ENCODE measurements at regions not wholly inside any gene's neighbourhood (a gene's known extent, or its start where the extent isn't known, plus 50 kb on each side); places are given as distances from the start of the nearest gene placed in this dataset.
"Not testable (repeated sequence)": the region's sequence is repeated elsewhere in the genome, so short reads cannot be mapped to it uniquely, and the experiment has no call there.

DNA sequence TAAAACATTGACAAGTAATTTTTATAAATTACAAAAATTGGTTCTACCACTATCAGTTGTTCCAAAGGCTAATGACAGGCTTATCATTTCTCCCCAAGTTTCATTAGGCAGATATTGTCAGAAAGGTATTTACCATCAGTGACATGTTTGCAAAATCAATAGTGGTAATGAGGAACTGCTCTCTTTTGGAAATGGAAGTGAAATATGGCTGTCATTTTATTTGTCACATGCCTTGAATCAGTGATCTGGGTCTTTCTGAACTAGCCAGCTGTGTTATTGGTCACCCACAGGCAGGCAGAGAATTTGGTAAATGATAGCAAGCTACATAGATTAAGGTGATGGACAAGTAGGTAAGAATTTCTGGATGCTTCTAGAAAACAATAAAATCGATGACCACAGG, 268.0 kb upstream of the ARHGEF26 start:
- no peak for DNase-seq

DNA sequence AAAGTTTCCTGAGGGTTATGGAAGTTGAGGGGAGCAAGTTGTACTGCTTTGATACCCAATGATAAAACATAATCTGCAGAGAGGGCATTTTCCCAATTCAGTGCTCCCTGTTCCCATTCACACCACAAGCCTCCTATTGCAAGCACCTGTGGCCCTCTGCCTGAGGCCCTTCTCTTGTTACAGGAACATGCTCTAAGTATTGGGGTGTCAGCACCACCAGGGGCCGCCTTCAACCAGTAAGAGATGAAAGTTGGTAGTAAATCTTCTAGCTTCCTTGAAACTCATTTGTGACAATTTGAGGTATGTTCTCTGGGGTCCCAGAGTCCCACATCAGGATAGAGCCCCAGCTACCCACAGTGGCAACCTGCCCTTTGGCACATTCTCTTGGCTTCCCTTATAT, 265.4 kb upstream of the ARHGEF26 start:
- DNase-seq, result no peak

DNA sequence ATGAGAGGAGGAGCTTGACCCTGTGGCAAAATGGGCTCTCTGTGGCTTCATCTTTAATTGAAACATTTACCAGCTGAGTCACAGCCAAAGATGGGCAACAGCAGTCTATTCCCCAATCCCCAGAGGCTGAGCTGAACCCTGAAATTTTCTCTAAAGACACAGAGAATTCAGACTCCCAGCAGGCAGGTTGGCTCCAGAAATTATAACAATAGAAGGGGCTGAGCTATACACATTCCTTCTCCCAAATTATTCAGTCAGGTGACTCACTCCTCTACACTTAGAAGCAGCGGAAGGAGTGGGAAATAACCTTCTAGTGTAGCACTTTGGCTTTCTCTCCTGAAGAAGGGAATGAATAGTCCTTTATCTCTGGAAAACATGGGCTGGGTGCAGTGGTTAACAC, 264.3 kb upstream of the ARHGEF26 start:
- DNase-seq, result no peak

DNA sequence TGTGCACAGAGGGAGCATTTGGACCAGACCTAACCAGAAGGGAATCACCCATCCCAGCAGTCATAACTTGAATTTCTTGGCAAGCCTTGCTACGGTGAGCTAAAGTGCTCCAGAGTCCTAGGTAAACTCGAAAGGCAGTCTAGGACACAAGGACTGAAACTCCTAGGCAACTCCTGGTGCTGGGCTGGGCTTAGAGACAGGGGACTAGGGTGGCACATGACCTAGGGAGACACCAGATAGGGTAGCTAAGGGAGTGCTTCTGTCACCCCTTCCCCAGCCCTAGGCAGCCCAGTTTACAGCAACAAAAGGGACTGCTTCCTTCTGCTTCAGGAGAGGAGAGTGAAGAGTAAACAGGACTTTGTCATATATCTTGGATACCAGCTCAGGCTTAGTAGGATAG, 256.4 kb upstream of the ARHGEF26 start:
- no peak for DNase-seq

DNA sequence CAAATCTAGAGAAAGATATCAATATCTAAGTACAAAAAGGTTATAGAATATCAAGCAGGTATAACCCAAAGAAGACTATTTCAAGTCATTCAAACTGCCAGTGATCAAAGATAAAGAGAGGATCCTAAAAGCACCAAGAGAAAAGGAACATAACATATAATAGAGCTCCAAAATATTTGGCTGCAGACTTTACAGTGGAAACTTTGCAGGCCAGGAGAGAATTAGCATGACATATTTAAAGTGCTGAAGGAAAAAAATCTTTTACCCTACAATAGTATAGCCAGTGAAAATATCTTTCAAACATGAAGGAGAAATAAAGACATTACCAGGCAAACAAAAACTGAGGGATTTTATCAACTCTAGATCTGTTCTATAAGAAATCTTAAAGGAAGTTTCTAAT, 254.3 kb upstream of the ARHGEF26 start:
- DNase-seq, result no peak

DNA sequence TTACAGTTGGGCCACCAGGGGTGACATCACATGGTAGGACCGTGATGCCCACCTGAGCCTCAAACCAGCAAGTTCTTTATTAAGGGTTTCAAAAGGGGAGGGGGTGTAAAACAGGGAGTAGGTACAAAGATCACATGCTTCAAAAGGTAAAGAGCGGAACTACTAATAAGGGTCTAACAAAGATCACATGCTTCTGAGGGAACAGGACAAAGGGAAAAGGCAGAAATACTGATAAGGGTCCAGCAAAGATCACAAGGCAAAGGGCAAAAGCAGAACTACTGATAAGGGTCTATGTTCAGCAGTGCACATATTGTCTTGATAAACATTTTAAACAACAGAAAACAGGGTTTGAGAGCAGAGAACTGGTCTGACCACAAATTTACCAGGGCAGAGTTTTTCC, 246.8 kb upstream of the ARHGEF26 start:
- DNase-seq, result not testable (repeated sequence)

DNA sequence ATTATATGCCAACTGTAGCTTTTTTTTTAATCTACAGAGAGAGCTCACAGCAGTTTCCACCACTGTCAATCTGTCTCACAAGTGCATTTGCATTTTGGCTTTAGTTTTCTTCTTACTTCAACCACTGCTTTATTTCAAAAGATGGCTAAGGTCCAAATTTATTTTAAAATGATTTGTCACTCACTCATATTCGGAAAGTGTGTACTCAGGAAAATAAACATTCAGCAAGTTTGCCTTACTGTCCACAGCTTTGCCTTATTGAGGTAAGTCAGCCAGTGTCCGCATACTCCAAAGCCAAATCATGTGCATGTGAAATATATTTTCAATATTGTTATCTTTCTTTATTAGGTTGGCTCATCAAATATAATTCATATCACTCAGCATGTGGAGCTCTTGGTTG, 240.7 kb upstream of the ARHGEF26 start:
- no peak for DNase-seq

DNA sequence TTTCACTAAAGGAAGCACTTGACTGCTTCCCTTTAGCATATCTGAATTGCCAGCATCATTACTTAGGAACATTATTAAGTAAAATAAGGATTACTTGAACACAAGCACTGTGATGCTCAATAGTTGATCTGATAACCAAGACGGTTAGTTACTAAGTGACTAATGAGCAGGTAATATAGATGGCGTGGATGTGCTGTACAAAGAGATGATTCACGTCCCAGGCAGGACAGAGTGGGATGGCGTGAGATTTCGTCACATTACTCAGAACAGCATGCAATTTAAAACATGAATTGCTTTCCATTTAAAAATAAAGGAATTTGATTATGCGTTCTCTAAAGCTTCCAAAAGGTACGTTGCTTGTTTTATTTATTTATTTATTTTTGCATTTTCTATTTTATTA, 240.0 kb upstream of the ARHGEF26 start:
- no peak for DNase-seq

DNA sequence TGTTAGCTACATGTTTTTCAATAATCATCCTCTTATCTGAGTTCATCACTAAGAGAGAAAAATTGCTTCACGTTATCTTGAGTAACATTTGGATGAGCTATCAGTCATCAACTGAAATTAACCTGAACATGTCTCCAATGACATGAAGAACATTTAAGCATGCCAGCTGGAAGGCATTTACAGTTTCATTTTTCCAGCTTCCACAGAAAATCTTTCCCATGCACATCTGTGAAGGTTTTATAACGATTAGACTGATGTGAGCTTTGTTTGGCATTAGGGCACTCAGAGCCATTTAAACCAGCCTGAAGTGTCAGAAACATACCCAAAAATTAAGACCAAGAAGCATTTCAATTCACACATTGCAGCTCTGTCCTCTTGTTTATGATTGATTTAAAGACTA, 235.8 kb upstream of the ARHGEF26 start:
- DNase-seq, result no peak

DNA sequence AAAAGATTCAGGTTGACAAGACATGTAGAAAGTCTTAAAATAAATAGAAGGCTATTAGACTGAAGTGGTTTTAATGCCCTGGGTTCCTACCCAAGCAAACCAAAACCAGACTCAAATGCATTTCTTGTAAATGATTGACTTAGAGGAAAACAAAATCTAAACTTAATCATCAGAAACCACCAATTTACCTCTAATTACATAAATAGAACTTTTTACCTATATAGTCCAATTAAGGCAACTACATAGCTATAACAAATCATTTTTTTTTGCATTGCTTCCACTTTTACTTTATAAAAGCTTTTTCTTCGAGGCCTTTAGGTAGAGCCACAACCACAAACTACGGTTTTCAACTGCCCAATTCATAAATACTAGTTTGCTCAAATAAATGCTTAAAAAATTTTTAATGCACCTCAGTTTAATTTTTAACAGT, 231.3 kb upstream of the ARHGEF26 start:
- DNase-seq, result no peak

DNA sequence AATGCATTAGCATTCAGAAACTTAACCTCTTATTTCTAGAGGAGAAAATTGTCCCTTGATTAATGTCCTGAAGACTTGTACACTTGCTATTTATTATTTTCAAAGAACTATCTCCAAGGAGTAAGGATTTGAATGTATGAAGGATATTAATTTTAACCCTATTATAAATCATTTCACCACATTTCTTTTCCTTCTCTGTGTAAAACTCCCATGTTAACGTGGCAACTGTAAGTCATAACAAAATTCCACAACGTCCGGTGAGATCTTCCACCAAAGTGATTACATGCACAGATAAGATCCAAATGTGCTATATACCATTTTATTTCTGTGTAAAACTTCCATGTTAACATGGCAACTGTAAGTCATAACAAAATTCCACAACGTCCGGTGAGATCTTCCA, 229.1 kb upstream of the ARHGEF26 start:
- DNase-seq, result no peak

DNA sequence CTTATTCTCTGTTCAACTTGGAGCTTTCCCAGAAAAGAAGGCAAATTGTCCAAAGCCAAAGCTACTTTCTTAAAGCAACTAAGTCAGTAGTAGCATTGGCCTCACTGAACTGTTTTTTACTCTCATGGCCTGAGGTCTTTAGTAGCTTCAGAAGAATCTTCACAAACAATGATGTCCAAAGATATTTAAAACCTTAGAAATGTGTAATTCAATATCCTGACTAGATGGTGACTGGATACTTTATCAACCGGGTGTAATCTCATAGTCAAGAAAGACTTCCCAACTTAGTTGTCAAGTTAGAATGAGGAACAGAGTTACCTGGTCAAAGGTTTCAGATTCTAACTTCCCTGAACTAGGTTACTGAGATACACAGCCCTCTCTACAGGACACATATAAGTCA, 226.3 kb upstream of the ARHGEF26 start:
- DNase-seq, result no peak

DNA sequence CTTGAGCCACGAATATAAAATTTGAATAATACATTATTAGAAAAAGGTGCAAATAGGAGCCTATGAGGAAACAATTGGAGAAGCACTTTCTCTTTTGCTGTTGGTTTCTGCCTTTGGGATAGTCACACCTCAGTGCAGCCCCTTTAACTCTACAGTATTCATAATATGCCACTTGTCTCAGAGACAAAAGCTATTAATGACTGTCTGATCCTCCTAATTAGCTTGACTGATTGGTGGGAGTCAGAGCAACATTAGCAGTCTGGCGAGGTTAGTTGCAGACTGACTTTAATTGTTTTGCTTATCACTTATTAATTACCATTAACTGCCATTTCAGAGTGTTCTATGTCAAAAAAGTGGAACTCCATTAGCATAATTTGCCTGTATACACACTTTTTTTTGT, 225.0 kb upstream of the ARHGEF26 start:
- no peak for DNase-seq

DNA sequence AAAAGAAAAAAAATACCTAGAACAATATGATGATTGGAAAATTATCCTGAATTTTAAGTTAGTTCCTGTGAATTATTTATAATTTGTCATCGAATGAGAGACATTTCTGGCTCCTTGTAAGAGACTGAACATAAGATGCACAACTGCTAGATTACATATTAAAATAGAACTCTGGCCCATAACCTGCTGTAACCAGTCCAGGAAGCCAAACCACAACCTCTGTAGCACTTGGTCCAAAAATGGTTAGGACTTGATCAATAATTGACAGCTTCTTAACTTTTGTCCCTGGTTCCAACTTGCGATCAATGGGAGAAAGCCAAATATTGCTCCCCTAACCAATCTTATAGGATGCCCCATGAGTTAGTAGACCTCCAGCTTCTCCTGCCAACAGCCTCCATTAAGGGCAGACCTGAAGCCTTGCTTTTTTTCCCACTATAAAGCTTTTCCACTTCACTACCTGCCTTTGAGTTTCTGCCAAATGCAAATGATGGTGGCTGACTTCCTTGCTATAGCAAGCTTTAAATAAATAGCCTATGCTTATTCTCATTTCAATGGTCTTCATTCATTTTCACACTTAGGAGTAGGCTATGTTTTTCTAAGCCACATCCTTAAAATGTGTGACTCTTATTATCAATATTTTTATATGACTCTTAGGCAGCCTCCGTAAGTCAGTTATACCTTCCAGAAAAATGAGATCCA, 224.0 kb upstream of the ARHGEF26 start:
- no peak for DNase-seq

DNA sequence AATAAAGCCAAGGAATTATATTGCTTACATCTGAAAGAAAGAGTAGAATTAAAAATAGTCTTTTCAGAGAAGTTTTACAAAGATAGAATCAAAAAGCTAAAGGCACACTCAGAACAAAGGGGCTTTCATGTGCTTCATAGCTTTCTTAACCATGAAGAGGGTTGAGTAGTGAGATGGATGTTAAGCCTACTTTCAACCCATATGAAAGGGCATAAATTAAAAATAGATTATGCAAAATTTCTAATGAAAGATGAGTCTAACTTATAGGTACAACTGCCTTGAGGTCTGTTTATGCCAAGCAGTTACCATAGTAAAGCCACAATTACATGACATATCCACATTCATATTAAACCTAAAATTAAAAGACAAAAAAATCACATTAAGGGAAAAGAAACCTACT, 223.3 kb upstream of the ARHGEF26 start:
- DNase-seq, result no peak

DNA sequence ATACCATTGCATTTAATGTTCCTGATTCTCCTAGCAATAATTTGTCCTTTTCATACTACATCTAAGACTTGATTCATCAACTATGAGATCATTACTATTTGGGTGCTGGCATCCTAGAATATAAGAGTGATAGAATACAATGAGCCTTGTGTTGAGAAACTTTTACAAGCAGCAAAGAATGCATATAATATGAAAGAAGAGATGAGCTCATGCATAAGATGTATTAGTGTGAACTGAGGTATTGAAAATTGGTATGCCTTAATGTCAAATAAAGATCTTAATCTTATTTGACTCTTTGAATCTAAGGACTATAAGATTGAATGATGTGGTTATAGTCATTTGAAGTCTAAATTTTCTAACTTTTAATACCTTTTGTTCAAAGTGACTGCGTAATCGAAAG, 220.0 kb upstream of the ARHGEF26 start:
- DNase-seq, result no peak

DNA sequence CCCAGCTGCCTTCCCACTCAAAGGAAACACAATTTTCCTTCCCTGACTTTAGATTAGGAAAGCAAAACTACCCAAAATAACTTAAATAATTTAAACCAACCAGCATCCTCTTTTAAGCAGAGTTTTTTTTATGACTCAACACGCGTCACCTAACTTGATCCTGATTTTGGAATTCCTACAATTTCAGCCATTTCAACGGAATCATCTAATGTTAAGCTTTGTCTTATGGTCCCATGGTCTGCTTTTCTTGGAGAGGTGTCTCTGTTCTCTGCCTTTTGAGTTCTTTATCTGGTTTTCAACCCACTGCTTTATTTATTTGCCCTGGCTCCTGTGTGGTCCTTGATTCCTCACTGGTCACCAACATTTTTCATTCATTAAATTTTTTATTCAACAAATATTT, 219.2 kb upstream of the ARHGEF26 start:
- no peak for DNase-seq

DNA sequence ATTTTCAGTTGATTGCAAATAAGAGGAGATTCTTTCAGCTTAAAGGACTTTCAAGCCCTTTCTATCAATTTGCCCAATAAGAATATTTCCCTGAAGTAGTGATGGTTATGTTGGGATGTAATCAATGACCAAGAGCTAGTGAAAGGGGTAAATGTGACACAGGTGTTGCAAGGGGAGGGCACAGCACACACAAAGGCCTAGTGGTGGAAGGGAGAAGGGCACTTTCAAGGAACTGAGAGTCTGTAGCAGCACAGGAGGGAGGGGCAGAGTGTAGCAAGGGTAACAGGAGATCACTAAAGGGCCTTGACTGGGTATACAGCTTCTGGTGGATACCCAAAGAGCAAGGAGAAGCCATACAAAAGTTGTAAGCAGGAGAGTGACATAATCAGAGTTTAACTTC, 217.8 kb upstream of the ARHGEF26 start:
- no peak for DNase-seq

DNA sequence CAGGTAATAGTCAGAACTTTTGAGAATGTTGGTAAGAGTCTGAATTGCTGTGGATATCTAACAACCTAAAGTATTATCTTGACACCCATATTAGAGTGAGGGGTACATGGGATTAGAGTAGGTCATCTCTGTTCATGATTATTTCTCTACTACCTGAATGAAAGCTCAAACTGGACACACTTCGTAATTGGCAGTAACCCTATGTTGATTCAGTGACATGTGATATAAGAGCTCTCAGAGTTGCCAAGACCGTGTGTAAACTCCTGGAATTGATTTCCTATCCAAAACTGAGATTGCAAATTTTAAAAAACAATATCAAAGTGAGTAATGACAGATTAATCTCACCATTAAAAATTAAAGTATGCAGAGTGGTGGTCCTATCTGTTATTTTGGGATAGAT, 214.8 kb upstream of the ARHGEF26 start:
- DNase-seq, result no peak

DNA sequence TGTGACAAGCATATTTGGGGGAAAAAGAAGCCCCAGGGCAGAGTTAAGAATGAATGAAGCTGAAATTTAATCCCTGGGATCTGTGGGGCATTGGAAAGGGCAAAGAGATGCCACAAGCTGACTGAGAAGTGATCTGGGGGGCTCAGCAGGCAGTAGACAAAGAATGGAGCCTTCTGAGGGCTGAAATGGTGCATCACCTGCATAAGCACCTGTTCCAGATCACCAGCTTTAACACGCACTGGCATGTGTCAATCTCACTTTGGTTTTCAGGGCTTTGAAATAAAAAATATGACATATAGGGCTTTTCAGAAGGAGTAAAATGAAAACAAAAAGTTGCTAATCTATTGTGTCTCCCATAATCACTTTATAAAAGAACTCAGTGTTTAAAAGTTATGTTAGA, 210.8 kb upstream of the ARHGEF26 start:
- no peak for DNase-seq

DNA sequence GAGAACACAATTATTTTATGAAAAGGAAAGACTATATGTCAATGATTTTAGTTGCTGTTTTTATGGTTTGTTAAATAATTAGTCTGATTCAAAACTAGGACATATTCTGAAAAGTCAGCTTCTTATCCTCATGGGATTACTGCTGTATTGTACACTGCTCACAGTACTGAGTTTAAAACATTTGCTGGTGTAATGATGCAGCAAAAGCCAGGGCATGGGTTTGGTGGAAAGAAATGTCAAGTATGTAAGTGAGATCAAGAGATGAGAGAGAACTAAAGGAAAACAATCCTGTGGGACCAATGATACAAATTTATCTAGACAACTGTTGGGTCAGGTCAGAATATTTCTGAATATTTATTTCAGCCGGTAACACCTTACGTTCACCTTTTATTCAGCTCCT, 210.1 kb upstream of the ARHGEF26 start:
- DNase-seq, result no peak

DNA sequence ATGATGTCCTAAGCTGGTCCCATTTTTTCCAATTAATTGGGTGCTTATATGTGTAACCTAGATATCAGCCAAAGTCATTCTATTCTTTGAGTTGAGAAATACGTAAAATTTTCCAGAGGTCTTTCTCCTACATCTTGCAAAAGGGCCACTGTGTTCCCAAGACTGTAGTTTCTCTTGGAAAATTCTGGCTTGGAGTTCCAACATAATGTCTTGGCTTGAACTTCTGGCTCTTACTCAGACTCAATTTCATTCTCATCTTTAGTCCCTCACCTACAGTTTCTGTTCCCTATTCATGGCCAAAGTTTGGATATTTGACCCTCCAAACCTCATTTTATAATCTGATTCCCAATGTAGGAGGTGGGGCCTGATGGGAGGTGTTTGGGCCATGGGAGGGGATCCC, 201.4 kb upstream of the ARHGEF26 start:
- no peak for DNase-seq

DNA sequence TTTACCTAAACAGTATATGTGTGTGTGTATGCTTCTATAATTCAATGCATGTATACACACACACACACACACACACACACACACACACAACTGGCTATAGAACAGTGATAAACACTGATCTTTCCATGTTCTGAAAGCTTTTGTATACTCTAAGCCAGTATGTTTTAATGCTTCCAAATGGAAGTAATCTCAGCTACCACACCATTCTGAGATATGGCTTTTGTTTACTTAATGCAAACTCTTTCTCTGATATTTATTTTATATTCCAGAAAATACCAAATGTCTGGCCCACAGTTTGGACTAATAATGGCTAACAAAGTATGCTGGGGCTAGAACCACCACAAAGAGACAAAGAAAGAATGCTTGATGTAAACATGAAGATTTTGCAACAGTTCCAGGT, 199.4 kb upstream of the ARHGEF26 start:
- no peak for DNase-seq

DNA sequence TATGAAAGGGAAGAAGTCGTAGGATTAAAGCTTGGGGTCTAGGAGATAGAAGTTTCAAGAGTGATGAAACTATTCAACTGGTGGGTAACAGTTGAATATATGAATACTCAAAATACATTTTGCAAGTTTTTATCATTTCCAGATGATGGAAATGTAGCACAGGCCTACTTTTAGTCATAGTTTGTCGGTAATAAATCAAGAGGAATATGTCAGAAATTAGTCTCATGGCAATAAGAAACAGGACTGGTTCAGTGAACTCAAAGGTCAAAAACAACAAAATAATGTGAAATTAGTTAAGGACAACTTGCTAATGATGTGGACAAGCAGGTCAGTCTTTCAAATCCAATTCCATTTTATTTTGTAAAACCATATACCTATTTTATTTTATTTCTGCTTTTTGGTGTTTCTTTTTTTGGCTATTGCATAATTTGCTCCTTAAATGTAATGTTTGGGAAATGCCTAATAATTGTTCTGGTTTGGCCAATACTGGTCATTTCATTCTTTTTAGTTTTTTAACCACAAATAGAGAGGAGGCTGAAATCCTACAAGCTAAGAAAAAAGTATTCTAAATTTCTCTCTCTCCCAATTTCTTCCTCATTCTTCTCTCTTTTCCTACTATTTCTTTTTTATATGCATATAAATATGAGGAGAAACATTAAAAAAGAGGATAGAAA, 195.2 kb upstream of the ARHGEF26 start:
- no peak for DNase-seq

DNA sequence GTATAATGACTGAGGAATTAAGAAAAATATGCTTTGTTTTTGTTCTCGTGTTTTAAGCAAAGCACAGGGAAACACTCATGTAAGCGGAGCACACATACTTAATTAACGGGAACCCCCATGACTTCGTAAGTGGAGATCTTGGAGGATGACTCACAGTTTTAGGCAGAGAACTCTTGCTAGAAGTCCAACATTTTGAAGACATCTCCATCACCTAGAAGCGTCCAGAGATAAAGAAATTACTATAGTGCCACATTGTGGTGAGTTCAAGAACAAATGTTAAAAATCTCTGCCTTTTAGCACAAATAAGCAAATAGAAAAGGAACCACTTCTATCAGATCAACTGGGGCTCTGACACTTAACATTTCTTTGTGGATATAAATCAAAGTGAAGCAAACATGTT, 194.1 kb upstream of the ARHGEF26 start:
- no peak for DNase-seq

Measured in stimulated activated naive CD4-positive, alpha-beta T cell (primary cell).